HepG2 (cell line): ENCODE measurements at regions not wholly inside any gene's neighbourhood (a gene's known extent, or its start where the extent isn't known, plus 50 kb on each side); places are given as distances from the start of the nearest gene placed in this dataset.

ENCODE experiments used
- ATAC-seq: fragments of 200-7000 bp; cut with Tn5 transposase; 3 replicates; pipeline ENCODE4 v1.9.1; 2020; ENCODE audit warnings: mild to moderate bottlenecking, moderate library complexity
- BruUV-seq: library from RNA; stranded (reverse); fragments of 400-500 nt; replicated peaks from 2 replicates; lab custom pipeline; 2021; lab: Mats Ljungman, UMichigan
- CTCF ChIA-PET: fragments of 300-600 bp; formaldehyde crosslinking; extraction: SDS; loops from one replicate; lab custom pipeline; 2021; ENCODE audit warnings: low total read pairs, inconsistent platforms, low intra/inter-chr PET ratio; lab: Yijun Ruan, JAX
- POLR2A ChIA-PET: fragments of 350-600 bp; sonication (Branson Sonifier 250); formaldehyde crosslinking; loops from one replicate; lab custom pipeline; 2020; ENCODE audit warnings: antibody characterized with exemption, inconsistent platforms; lab: Yijun Ruan, JAX
- DNase-seq: peaks from one replicate; pipeline ENCODE4 v3.0.0-alpha.2; 2015; ENCODE audit warnings: low spot score
- FAIRE-seq: peaks from 3 replicates; lab custom pipeline; 2011; peaks lifted over from hg19 to GRCh38; lab: Jason Lieb, UNC
- H2AFZ ChIP-seq: one replicate; pipeline ENCODE4 v1.6.1; 2011; ENCODE audit warnings: low read length, inconsistent platforms
- H3K27ac ChIP-seq: fragments of 300-600 bp; 3 replicates; pipeline ENCODE4 v1.8.0; 2011; ENCODE audit warnings: mixed run types, mild to moderate bottlenecking, mixed read lengths, low read length, inconsistent platforms; ENCODE audit not compliant: insufficient read depth; ENCODE audit errors: extremely low read length
- H3K27me3 ChIP-seq, 2 experiments: fragments of 200-600 bp in 1 of 2; 2 replicates in 1 of 2; 3 replicates in 1 of 2; pipeline versions ENCODE4 v1.6.0 to v1.8.0; 2011; ENCODE audit warnings: low read length in 2 of 2, mild to moderate bottlenecking in 2 of 2, moderate library complexity in 2 of 2, inconsistent platforms in 1 of 2; ENCODE audit not compliant: insufficient read depth in 2 of 2, control insufficient read depth in 1 of 2
- H3K36me3 ChIP-seq, 2 experiments: fragments of 200-600 bp in 1 of 2; replicated peaks in 1 of 2; 2 replicates in 1 of 2; 3 replicates in 1 of 2; pipeline versions ENCODE4 v1.5.1 to v1.8.0; 2011; ENCODE audit warnings: low read length in 2 of 2, inconsistent platforms in 1 of 2; ENCODE audit not compliant: insufficient read depth in 2 of 2, control insufficient read depth in 1 of 2
- H3K4me1 ChIP-seq: 2 replicates; pipeline ENCODE4 v1.5.1; 2012; ENCODE audit warnings: low read length, inconsistent platforms; ENCODE audit not compliant: insufficient read depth
- H3K4me2 ChIP-seq: 2 replicates; pipeline ENCODE4 v1.6.0; 2011; ENCODE audit warnings: low read depth, low read length, inconsistent platforms
- H3K4me3 ChIP-seq, 3 experiments: fragments of 200-600 bp in 1 of 3; sonication (generic), shearing (Covaris generic) in 1 of 3; replicated peaks in 1 of 3; 2 replicates each; pipeline ENCODE4 v1.5.1; 2011 to 2016; ENCODE audit warnings: low read length in 3 of 3, inconsistent platforms in 2 of 3, low read depth in 2 of 3, mild to moderate bottlenecking in 2 of 3, control low read depth in 1 of 3, mixed read lengths in 1 of 3; ENCODE audit not compliant: insufficient read depth in 1 of 3
- H3K79me2 ChIP-seq: one replicate; pipeline ENCODE4 v1.6.1; 2011; ENCODE audit warnings: low read length, inconsistent platforms; ENCODE audit not compliant: insufficient read depth
- H3K9ac ChIP-seq: 2 replicates; pipeline ENCODE4 v1.6.0; 2011; ENCODE audit warnings: mild to moderate bottlenecking, low read depth, low read length, inconsistent platforms; ENCODE audit not compliant: insufficient read depth
- H3K9me3 ChIP-seq: 2 replicates; pipeline ENCODE4 v1.5.1; 2012; ENCODE audit warnings: mild to moderate bottlenecking, low read length
- H4K20me1 ChIP-seq: 2 replicates; pipeline ENCODE4 v1.6.0; 2011; ENCODE audit warnings: inconsistent platforms, mild to moderate bottlenecking, low read length, moderate library complexity; ENCODE audit not compliant: insufficient read depth
- BCL6 ChIP-seq: IDR thresholded peaks from 2 replicates; pipeline ENCODE4 v1.6.1; 2016; ENCODE audit warnings: missing genetic modification reagents, missing compliant biosample characterization
- DMAP1 ChIP-seq: IDR thresholded peaks from 2 replicates; pipeline ENCODE4 v1.6.1; 2016
- PRPF4 ChIP-seq: fragments of 200-400 bp; formaldehyde crosslinking; IDR thresholded peaks from 2 replicates; pipeline ENCODE4 v1.6.1; 2016; ENCODE audit warnings: low read length, low read depth; ENCODE audit not compliant: poor library complexity, severe bottlenecking
- TBP ChIP-seq: sonication (generic); formaldehyde crosslinking; IDR thresholded peaks from 2 replicates; pipeline ENCODE4 v1.5.0; 2020; ENCODE audit warnings: missing genetic modification reagents
- XRCC5 ChIP-seq: fragments of 200-400 bp; formaldehyde crosslinking; optimal IDR thresholded peaks from 2 replicates; pipeline ENCODE3; 2017; ENCODE audit warnings: mild to moderate bottlenecking, low read length
- ZMYM2 ChIP-seq: sonication (generic); formaldehyde crosslinking; IDR thresholded peaks from 2 replicates; pipeline ENCODE4 v1.8.0; 2022; ENCODE audit warnings: mild to moderate bottlenecking, missing genetic modification reagents
- WGBS: methylation state at CpG from one replicate; pipeline ENCODE4 v1.1.6; 2017; ENCODE audit warnings: low lambda C conversion rate; 5-methylcytosine and 5-hydroxymethylcytosine counted together
- in situ Hi-C: cut with HindIII; loops from 2 replicates; pipeline ENCODE4 v1.10.0; 2017; ENCODE audit warnings: low pct_unique_long_range_greater_than_20kb; ENCODE audit not compliant: extremely low pct_ligation_motif_present
- intact Hi-C: fragments of 100-400 bp; cut with micrococcal nuclease; formaldehyde crosslinking; loops from one replicate; pipeline ENCODE4 v1.10.0; 2022; ENCODE audit not compliant: unreplicated experiment
- TF ChIP-seq, protein P1 (sequence below): sonication (generic); formaldehyde crosslinking; IDR thresholded peaks from 2 replicates; pipeline ENCODE4 v1.5.0; 2020; ENCODE audit warnings: mild to moderate bottlenecking, missing genetic modification reagents

DNA sequence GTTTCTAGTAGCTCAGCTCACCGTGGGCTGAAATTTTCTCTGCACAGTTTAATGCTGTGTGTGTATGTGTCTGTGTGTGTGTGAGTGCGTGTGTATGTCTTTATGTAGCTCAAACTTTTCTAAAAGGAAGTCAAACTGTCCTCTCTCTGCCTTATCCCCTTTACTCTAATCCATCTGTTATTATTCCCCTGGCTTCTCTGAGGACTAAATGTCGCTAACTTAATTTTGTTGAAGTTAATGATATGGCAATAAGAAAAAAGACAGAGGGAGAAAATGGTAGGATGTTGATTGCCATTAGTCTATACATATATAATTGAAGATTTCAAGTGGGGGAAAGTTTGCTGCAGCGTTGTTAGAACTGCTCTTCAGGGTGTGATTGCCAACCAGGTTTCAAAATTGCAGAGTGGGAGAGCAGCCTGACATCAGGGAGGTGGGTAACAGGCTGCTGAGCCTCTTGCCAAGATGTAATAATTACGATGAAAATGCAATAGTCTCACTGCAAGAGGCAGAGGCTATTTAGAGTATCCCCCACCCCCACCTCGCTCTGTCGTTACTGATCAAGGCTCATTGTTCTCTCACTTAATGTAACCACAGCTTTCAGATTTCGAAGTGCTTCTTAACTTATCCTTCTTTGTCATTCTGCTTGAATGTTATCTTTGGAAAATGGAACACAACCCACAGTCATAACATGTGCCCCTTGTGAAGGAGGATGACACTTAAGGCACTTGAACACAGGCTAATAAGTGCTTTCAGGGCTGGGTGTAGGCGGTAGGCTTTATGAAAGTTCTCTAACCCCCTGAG lies 559.0 kb upstream of the PLXNA2 start:
- TF ChIP-seq BCL6 (CRISPR knock-in tag) (no peak), XRCC5 (no peak), PRPF4 (no peak), DMAP1 (CRISPR knock-in tag) (no peak), ZMYM2 (no peak), TBP (CRISPR knock-in tag) (no peak)
- TF ChIP-seq, protein P1, sequence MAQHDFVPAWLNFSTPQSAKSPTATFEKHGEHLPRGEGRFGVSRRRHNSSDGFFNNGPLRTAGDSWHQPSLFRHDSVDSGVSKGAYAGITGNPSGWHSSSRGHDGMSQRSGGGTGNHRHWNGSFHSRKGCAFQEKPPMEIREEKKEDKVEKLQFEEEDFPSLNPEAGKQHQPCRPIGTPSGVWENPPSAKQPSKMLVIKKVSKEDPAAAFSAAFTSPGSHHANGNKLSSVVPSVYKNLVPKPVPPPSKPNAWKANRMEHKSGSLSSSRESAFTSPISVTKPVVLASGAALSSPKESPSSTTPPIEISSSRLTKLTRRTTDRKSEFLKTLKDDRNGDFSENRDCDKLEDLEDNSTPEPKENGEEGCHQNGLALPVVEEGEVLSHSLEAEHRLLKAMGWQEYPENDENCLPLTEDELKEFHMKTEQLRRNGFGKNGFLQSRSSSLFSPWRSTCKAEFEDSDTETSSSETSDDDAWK = no peak
- no peaks in the 10 kb centered on the region for H3K9me3 ChIP-seq
- no peak overlapping the region for H3K4me3 ChIP-seq
- H3K79me2 ChIP-seq = no peaks in the 10 kb centered on the region
- H3K9ac ChIP-seq = no peak overlapping the region
- no TSS peak for BruUV-seq
- ChIA-PET POLR2A (no interaction called here), CTCF (no interaction called here)
- H3K4me1 ChIP-seq = no peaks in the 10 kb centered on the region
- no peak overlapping the region for H2AFZ ChIP-seq
- no peak overlapping the region for H3K27ac ChIP-seq
- in situ Hi-C loops = no loop called here
- no peak for ATAC-seq
- intact Hi-C loops = no loop called here
- no peaks in the 10 kb centered on the region for H3K36me3 ChIP-seq
- no peaks in the 10 kb centered on the region for H4K20me1 ChIP-seq
- WGBS = under 1% methylated on average over 9 of the region's 9 CpGs
- no peak overlapping the region for H3K4me2 ChIP-seq
- FAIRE-seq = no peak
- no peak for DNase-seq
- no peaks in the 10 kb centered on the region for H3K27me3 ChIP-seq
